Neural progenitor cell (in vitro differentiated cells): ENCODE measurements at regions not wholly inside any gene's neighbourhood (a gene's known extent, or its start where the extent isn't known, plus 50 kb on each side); places are given as distances from the start of the nearest gene placed in this dataset.

Source experiments
- CTCF ChIP-seq: fragments of 200-600 bp; sonication (generic); IDR thresholded peaks from 2 replicates; pipeline ENCODE4 v1.5.1; 2017; ENCODE audit warnings: antibody characterized with exemption, mild to moderate bottlenecking
- EZH2 ChIP-seq: fragments of 200-600 bp; sonication (generic); IDR thresholded peaks from 2 replicates; pipeline ENCODE4 v1.6.1; 2017; ENCODE audit warnings: antibody characterized with exemption, mild to moderate bottlenecking, moderate library complexity
- EZH2phosphoT487 ChIP-seq: fragments of 200-600 bp; sonication (generic); IDR thresholded peaks from 2 replicates; pipeline ENCODE4 v1.6.1; 2017; ENCODE audit warnings: antibody characterized with exemption

DNA sequence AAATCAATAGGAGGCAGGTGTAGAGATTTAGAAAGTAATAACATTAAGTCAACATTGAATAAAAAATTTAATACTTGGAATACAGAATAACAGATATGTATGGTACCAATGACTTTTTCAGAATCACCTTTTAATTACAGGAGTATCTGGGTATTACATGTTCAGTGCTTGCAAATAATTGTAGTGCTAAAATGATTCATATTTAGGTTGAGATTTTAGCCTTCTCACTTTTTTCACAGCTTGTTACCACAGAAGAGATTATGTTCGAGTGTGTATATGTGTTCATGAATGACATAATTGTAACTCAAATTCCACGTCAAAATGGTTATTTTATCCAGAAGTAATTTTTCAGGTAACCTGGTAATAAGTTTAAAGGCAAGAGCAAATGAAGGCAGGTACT, 187.9 kb upstream of the TBL1XR1 start:
- no peak for TF ChIP-seq CTCF
- TF ChIP-seq EZH2: no peak
- no peak for TF ChIP-seq EZH2phosphoT487
